ENCODE measurements at regions not wholly inside any gene's neighbourhood (a gene's known extent, or its start where the extent isn't known, plus 50 kb on each side); places are given as distances from the start of the nearest gene placed in this dataset.
"Not testable (repeated sequence)": the region's sequence is repeated elsewhere in the genome, so short reads cannot be mapped to it uniquely, and the experiment has no call there.

DNA sequence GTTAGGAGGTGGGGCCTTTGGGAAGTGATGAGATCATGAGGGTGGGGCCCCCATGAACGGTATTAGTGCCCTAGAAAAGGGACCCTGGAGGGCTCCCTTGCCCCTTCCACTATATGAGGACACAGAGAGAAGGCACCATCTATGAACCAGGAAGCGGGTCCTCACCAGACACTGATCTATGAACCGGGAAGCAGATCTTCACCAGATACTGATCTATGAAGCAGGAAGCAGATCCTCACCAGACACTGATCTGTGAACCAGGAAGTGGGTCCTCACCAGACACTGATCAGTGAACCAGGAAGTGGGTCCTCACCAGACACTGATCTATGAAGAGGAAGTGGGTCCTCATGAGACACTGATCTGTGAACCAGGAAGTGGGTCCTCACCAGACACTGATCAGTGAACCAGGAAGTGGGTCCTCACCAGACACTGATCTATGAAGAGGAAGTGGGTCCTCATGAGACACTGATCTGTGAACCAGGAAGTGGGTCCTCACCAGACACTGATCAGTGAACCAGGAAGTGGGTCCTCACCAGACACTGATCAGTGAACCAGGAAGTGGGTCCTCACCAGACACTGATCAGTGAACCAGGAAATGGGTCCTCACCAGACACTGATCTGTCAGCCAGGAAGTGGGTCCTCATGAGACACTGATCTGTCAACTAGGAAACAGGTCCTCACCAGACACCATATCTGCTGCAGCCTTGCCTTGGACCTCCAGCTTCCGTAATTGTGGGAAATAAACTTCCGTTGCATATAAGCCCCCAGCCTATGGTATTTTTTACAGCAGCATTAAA lies 316.1 kb downstream of the BRD1 start:
- TF ChIP-seq, protein P1, sequence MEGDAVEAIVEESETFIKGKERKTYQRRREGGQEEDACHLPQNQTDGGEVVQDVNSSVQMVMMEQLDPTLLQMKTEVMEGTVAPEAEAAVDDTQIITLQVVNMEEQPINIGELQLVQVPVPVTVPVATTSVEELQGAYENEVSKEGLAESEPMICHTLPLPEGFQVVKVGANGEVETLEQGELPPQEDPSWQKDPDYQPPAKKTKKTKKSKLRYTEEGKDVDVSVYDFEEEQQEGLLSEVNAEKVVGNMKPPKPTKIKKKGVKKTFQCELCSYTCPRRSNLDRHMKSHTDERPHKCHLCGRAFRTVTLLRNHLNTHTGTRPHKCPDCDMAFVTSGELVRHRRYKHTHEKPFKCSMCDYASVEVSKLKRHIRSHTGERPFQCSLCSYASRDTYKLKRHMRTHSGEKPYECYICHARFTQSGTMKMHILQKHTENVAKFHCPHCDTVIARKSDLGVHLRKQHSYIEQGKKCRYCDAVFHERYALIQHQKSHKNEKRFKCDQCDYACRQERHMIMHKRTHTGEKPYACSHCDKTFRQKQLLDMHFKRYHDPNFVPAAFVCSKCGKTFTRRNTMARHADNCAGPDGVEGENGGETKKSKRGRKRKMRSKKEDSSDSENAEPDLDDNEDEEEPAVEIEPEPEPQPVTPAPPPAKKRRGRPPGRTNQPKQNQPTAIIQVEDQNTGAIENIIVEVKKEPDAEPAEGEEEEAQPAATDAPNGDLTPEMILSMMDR (IDR thresholded peaks at IDR 0.05): not testable (repeated sequence)
- TF ChIP-seq EP300, POLR2A (IDR thresholded peaks at IDR 0.05): not testable (repeated sequence)

All from tibial nerve (tissue), 4 donors.